ENCODE measurements at regions not wholly inside any gene's neighbourhood (a gene's known extent, or its start where the extent isn't known, plus 50 kb on each side); places are given as distances from the start of the nearest gene placed in this dataset.

GRCh38 chr13:21905486-21905885, 234.6 kb downstream of the FGF9 start:
- TF ChIP-seq CTCF (IDR thresholded peaks at IDR 0.05): no peak
- no peak for TF ChIP-seq POLR2A (IDR thresholded peaks at IDR 0.05)

All from lower leg skin (tissue), 3 donors.